ENCODE measurements at regions not wholly inside any gene's neighbourhood (a gene's known extent, or its start where the extent isn't known, plus 50 kb on each side); places are given as distances from the start of the nearest gene placed in this dataset.

DNA sequence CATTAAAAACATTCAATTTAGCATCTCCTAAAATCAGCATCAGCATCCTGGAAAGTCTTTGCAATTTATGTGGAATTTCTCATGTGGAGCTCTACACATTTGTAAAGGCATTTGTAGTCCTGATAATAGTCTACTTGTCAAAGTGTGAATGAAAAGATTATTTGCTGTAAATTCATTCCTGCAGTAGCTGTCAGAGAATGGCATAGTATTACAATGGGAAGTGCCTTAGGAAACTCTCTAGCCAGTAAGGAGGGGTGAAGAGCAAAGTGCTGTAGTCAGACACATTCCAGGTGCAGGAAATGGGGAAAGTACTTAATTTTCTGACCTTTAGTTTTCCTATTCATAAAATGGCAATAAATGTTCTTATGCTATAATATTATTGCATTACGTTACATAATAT, 627.9 kb downstream of the KCTD16 start:
- Histone ChIP-seq H3K36me3 (ENCODE audit: control insufficient read depth, insufficient read depth, low read length) (no peaks in the 10 kb centered on the region), H3K27ac (ENCODE audit: low read length) (no peak overlapping the region), H3K27me3 (ENCODE audit: control insufficient read depth, insufficient read depth, low read length) (no peaks in the 10 kb centered on the region), H3K4me1 (ENCODE audit: control insufficient read depth, insufficient read depth, low read length) (no peaks in the 10 kb centered on the region), H3K9me3 (ENCODE audit: control insufficient read depth, insufficient read depth, low read depth, low read length) (no peaks in the 10 kb centered on the region), H3K4me3 (ENCODE audit: low read depth in 2 of 2, low read length in 2 of 2) (no peak overlapping the region)
- TF ChIP-seq REST (IDR thresholded peaks at IDR 0.05; ENCODE audit: insufficient read depth in 1 of 2, low read depth in 2 of 2, low read length in 1 of 2) = no peak
- TF ChIP-seq POLR2AphosphoS5 (IDR thresholded peaks at IDR 0.05; ENCODE audit: low read depth, low read length) = no peak
- TF ChIP-seq, protein P1, sequence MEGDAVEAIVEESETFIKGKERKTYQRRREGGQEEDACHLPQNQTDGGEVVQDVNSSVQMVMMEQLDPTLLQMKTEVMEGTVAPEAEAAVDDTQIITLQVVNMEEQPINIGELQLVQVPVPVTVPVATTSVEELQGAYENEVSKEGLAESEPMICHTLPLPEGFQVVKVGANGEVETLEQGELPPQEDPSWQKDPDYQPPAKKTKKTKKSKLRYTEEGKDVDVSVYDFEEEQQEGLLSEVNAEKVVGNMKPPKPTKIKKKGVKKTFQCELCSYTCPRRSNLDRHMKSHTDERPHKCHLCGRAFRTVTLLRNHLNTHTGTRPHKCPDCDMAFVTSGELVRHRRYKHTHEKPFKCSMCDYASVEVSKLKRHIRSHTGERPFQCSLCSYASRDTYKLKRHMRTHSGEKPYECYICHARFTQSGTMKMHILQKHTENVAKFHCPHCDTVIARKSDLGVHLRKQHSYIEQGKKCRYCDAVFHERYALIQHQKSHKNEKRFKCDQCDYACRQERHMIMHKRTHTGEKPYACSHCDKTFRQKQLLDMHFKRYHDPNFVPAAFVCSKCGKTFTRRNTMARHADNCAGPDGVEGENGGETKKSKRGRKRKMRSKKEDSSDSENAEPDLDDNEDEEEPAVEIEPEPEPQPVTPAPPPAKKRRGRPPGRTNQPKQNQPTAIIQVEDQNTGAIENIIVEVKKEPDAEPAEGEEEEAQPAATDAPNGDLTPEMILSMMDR (IDR thresholded peaks at IDR 0.05) = no peak
- no peak for TF ChIP-seq TCF7L2 (IDR thresholded peaks at IDR 0.05; ENCODE audit: low read depth, low read length)
- TF ChIP-seq SIN3A (IDR thresholded peaks at IDR 0.05; ENCODE audit: borderline replicate concordance, insufficient read depth, low read depth, low read length) = no peak
- DNase-seq (ENCODE audit: low read depth, low spot score) = no peak
- no peak for ATAC-seq
- BruUV-seq (replicated peaks) = no TSS peak
- in situ Hi-C loops (cut with HindIII; ENCODE audit: low pct_unique_long_range_greater_than_20kb, low sequenced_read_pairs) = no loop called here
- ChIA-PET CTCF (no interaction called here), POLR2A (no interaction called here)
- intact Hi-C loops (cut with micrococcal nuclease; ENCODE audit: unreplicated experiment) = no loop called here

DNA sequence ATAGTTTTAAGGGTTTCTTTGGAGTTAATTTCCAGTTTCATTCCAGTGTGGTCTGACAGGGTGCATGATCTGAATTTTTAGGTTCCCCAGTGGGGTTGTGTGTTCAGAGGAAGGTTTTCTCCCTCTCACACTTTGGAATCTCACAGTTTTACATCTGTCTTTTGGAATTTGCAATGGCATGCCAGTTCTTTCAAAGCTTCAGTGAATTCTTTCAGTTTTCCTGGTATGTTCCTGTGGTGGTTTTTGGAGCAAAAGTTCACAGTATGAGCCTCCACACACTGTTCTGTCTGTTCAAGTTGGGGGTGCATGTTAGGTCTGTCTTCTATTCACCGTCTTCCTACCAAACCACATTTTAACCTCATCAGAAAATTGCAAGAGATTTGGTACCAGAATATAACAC, 624.2 kb downstream of the KCTD16 start:
- ATAC-seq (no peak), DNase-seq (ENCODE audit: low read depth, low spot score) (no peak)
- Histone ChIP-seq H3K27me3 (ENCODE audit: control insufficient read depth, insufficient read depth, low read length) (no peaks in the 10 kb centered on the region), H3K27ac (ENCODE audit: low read length) (no peak overlapping the region), H3K4me3 (ENCODE audit: low read depth in 2 of 2, low read length in 2 of 2) (no peak overlapping the region), H3K4me1 (ENCODE audit: control insufficient read depth, insufficient read depth, low read length) (no peaks in the 10 kb centered on the region), H3K9me3 (ENCODE audit: control insufficient read depth, insufficient read depth, low read depth, low read length) (no peaks in the 10 kb centered on the region), H3K36me3 (ENCODE audit: control insufficient read depth, insufficient read depth, low read length) (no peaks in the 10 kb centered on the region)
- intact Hi-C loops (cut with micrococcal nuclease; ENCODE audit: unreplicated experiment) = no loop called here
- ChIA-PET POLR2A (no interaction called here), CTCF (no interaction called here)
- no TSS peak for BruUV-seq (replicated peaks)
- in situ Hi-C loops (cut with HindIII; ENCODE audit: low pct_unique_long_range_greater_than_20kb, low sequenced_read_pairs) = no loop called here
- TF ChIP-seq REST (IDR thresholded peaks at IDR 0.05; ENCODE audit: insufficient read depth in 1 of 2, low read depth in 2 of 2, low read length in 1 of 2) = no peak
- TF ChIP-seq POLR2AphosphoS5 (IDR thresholded peaks at IDR 0.05; ENCODE audit: low read depth, low read length) = no peak
- no peak for TF ChIP-seq SIN3A (IDR thresholded peaks at IDR 0.05; ENCODE audit: borderline replicate concordance, insufficient read depth, low read depth, low read length)
- TF ChIP-seq TCF7L2 (IDR thresholded peaks at IDR 0.05; ENCODE audit: low read depth, low read length) = no peak
- TF ChIP-seq, protein P1 (IDR thresholded peaks at IDR 0.05) = no peak
